IMR-90 (cell line): ENCODE measurements at regions not wholly inside any gene's neighbourhood (a gene's known extent, or its start where the extent isn't known, plus 50 kb on each side); places are given as distances from the start of the nearest gene placed in this dataset.

Experiments
- BHLHE40 ChIP-seq: fragments of 150-350 bp; IDR thresholded peaks from 2 replicates; pipeline ENCODE4 v1.6.1; 2016; ENCODE audit warnings: mild to moderate bottlenecking, low read depth, low read length
- CHD1 ChIP-seq: IDR thresholded peaks from 2 replicates; pipeline ENCODE4 v1.6.1; 2012; ENCODE audit warnings: low read depth, low read length, improper control_type of control experiment
- MAFK ChIP-seq: IDR thresholded peaks from 2 replicates; pipeline ENCODE4 v1.6.1; 2012; ENCODE audit warnings: low read depth, low read length, improper control_type of control experiment
- MXI1 ChIP-seq: IDR thresholded peaks from 2 replicates; pipeline ENCODE4 v1.6.1; 2012; ENCODE audit warnings: low read depth, mild to moderate bottlenecking, low read length, moderate library complexity, borderline replicate concordance
- NFE2L2 ChIP-seq: fragments of 150-350 bp; IDR thresholded peaks from 2 replicates; pipeline ENCODE4 v1.6.1; 2016; ENCODE audit warnings: low read depth, mild to moderate bottlenecking, low read length
- POLR2A ChIP-seq: IDR thresholded peaks from 2 replicates; pipeline ENCODE4 v1.6.1; 2012; ENCODE audit warnings: mild to moderate bottlenecking, low read depth, low read length
- RAD21 ChIP-seq: IDR thresholded peaks from 2 replicates; pipeline ENCODE4 v1.6.1; 2012; ENCODE audit warnings: low read length, improper control_type of control experiment
- RCOR1 ChIP-seq: IDR thresholded peaks from 2 replicates; pipeline ENCODE4 v1.6.1; 2012; ENCODE audit warnings: mild to moderate bottlenecking, low read length, improper control_type of control experiment; ENCODE audit not compliant: insufficient replicate concordance
- RFX5 ChIP-seq: IDR thresholded peaks from 2 replicates; pipeline ENCODE4 v1.8.0; 2012; ENCODE audit warnings: low read depth, mild to moderate bottlenecking, low read length, moderate library complexity
- USF2 ChIP-seq: fragments of 150-350 bp; IDR thresholded peaks from 2 replicates; pipeline ENCODE4 v1.6.1; 2017; ENCODE audit warnings: mild to moderate bottlenecking, antibody characterized with exemption, low read length, low read depth
- TF ChIP-seq, protein P1 (sequence below): conservative IDR thresholded peaks from 2 replicates; pipeline ENCODE4 v1.5.1; 2012; ENCODE audit warnings: mild to moderate bottlenecking, low read depth, low read length, improper control_type of control experiment

- TF ChIP-seq, protein P1, sequence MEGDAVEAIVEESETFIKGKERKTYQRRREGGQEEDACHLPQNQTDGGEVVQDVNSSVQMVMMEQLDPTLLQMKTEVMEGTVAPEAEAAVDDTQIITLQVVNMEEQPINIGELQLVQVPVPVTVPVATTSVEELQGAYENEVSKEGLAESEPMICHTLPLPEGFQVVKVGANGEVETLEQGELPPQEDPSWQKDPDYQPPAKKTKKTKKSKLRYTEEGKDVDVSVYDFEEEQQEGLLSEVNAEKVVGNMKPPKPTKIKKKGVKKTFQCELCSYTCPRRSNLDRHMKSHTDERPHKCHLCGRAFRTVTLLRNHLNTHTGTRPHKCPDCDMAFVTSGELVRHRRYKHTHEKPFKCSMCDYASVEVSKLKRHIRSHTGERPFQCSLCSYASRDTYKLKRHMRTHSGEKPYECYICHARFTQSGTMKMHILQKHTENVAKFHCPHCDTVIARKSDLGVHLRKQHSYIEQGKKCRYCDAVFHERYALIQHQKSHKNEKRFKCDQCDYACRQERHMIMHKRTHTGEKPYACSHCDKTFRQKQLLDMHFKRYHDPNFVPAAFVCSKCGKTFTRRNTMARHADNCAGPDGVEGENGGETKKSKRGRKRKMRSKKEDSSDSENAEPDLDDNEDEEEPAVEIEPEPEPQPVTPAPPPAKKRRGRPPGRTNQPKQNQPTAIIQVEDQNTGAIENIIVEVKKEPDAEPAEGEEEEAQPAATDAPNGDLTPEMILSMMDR = no peak
- TF ChIP-seq POLR2A (no peak), MXI1 (no peak), RFX5 (no peak), RCOR1 (no peak), MAFK (no peak), RAD21 (no peak), CHD1 (no peak), USF2 (no peak), NFE2L2 (no peak), BHLHE40 (no peak)
Observed at GRCh38 chr11:109677231-109677630, 255.2 kb downstream of the C11orf87 start.
